Suprapubic skin (tissue), 4 donors: ENCODE measurements at regions not wholly inside any gene's neighbourhood (a gene's known extent, or its start where the extent isn't known, plus 50 kb on each side); places are given as distances from the start of the nearest gene placed in this dataset.

Experiments used
- CTCF ChIP-seq, 2 donors: fragments of 200-600 bp in 1 of 2; fragments of 450-650 bp in 1 of 2; sonication (generic) in 1 of 2; IDR thresholded peaks; one replicate each; pipeline ENCODE4 v1.5.1; 2016 to 2019; ENCODE audit warnings: antibody characterized with exemption in 2 of 2, mild to moderate bottlenecking in 1 of 2, moderate library complexity in 1 of 2
- POLR2A ChIP-seq, 2 donors: fragments of 450-650 bp; IDR thresholded peaks; one replicate each; pipeline ENCODE4 v1.6.1; 2017; ENCODE audit warnings: antibody characterized with exemption in 2 of 2, mild to moderate bottlenecking in 2 of 2, moderate library complexity in 2 of 2
- POLR2AphosphoS5 ChIP-seq, 3 donors: sonication (generic); formaldehyde crosslinking; IDR thresholded peaks; one replicate each; pipeline ENCODE4 v1.6.1; 2017; ENCODE audit warnings: antibody characterized with exemption in 3 of 3

GRCh38 chr12:66860752-66861750, 182.2 kb upstream of the GRIP1 start:
- TF ChIP-seq CTCF (IDR thresholded peaks at IDR 0.05) (peak; percentile 59 to 82), POLR2AphosphoS5 (IDR thresholded peaks at IDR 0.05) (no peak), POLR2A (IDR thresholded peaks at IDR 0.05) (no peak)
